ENCODE measurements at regions not wholly inside any gene's neighbourhood (a gene's known extent, or its start where the extent isn't known, plus 50 kb on each side); places are given as distances from the start of the nearest gene placed in this dataset.

DNA sequence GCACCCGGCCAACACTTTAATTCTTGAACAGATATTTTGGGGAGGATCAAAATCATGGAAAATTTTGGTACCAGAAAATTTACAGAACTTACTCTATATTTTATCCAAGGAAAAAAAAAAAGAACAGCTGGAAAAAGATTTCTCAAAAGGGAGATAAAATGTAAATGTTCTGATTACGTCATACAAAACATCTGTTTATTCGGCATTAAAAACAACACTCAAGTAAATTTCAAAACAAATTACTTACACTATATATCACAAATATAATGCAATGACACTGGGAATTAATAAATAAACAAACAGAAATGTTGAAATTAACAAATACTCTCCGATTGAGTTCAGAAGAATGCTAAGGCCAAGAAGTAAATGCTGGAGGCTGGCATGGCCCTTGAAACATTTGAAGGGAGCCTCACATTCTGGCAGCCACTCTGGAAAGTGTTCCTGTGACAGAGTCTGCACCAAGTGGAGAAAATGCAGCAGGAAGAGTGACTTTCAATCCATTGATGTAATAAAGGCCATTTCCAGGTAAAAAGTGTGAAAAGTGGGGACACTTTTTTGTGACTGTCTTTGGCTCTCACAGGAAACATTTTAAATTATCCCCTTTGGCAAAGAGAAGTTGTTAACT lies 486.0 kb upstream of the CTSO start:
- H3K27me3 ChIP-seq (ENCODE audit: control insufficient read depth, insufficient read depth, low read length) = no peaks in the 10 kb centered on the region
- H3K4me3 ChIP-seq (ENCODE audit: low read length) = no peak overlapping the region
- no peak overlapping the region for H3K9ac ChIP-seq (ENCODE audit: low read depth, low read length)
- H3K4me1 ChIP-seq (ENCODE audit: control insufficient read depth, insufficient read depth, low read length) = no peaks in the 10 kb centered on the region
- H3K36me3 ChIP-seq (ENCODE audit: insufficient read depth, low read length) = no peaks in the 10 kb centered on the region
- no peaks in the 10 kb centered on the region for H3K9me3 ChIP-seq (replicated peaks; ENCODE audit: low read length)
- H3K4me2 ChIP-seq (ENCODE audit: low read length) = no peak overlapping the region

DNA sequence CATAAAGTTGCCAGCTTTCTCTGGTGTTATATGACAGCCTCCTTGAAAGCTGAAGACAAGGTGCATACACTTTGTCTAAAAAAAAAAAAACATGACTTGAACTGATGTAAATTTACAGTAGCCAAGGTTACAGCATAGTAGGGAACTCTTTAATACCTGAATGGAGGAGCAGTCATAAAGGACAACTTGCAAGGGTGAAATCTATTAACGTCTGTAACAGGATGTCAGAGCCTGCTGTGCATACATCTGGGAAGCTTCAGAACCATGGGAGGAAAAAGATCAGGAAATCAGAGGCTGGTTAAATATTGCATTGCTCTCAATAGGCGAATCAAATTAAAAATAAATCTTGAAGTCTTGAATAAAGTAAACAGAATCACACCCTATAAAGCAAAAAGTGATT lies 484.0 kb upstream of the CTSO start:
- no peaks in the 10 kb centered on the region for H3K36me3 ChIP-seq (ENCODE audit: insufficient read depth, low read length)
- H3K9me3 ChIP-seq (replicated peaks; ENCODE audit: low read length) = no peaks in the 10 kb centered on the region
- no peak overlapping the region for H3K4me2 ChIP-seq (ENCODE audit: low read length)
- no peak overlapping the region for H3K9ac ChIP-seq (ENCODE audit: low read depth, low read length)
- H3K27me3 ChIP-seq (ENCODE audit: control insufficient read depth, insufficient read depth, low read length) = no peaks in the 10 kb centered on the region
- no peak overlapping the region for H3K4me3 ChIP-seq (ENCODE audit: low read length)
- H3K4me1 ChIP-seq (ENCODE audit: control insufficient read depth, insufficient read depth, low read length) = no peaks in the 10 kb centered on the region

DNA sequence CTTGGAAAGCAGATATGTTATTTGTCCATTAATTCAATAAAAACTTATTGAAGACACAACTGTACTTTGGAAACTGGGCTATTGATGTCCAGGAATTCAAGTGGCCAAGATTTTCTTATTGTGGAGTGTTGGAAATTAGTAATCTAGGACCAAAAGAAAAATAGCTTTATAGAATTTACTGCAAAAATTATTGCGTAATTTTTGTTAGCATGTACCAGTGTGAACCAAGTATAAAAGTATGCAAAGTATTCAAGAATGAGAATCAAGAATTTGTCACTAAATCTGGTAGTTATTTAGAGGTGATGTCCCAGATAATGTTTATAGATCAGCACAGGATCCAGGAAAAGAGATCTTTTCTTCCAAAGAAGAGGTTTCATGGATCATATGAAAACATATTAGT lies 468.9 kb upstream of the CTSO start:
- no peaks in the 10 kb centered on the region for H3K27me3 ChIP-seq (ENCODE audit: control insufficient read depth, insufficient read depth, low read length)
- H3K4me3 ChIP-seq (ENCODE audit: low read length) = no peak overlapping the region
- peaks cover 47% of the 10 kb centered on the region for H3K4me1 ChIP-seq (ENCODE audit: control insufficient read depth, insufficient read depth, low read length)
- H3K4me2 ChIP-seq (ENCODE audit: low read length) = peak overlapping the region; percentile 33
- no peak overlapping the region for H3K9ac ChIP-seq (ENCODE audit: low read depth, low read length)
- no peaks in the 10 kb centered on the region for H3K9me3 ChIP-seq (replicated peaks; ENCODE audit: low read length)
- H3K36me3 ChIP-seq (ENCODE audit: insufficient read depth, low read length) = no peaks in the 10 kb centered on the region

DNA sequence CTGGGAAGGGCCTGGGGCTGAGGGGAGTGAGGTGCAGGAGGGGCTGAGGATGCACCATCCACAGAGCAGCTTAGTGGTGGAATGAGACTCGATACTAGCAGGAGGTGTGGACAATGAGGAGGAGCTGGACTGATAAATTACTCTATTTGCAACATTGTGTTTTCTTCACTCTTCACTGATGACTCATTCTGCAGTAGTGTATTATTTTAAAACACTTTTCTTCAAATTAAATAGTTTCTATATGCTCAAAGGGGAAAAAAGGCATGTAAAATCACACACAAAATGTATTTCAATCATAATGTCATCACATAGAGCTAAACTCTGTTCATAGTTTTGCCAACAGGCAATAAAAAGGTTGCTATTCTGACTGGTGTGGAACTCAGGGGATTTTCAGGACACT lies 467.0 kb upstream of the CTSO start:
- Histone ChIP-seq H3K27me3 (ENCODE audit: control insufficient read depth, insufficient read depth, low read length) (no peaks in the 10 kb centered on the region), H3K9me3 (replicated peaks; ENCODE audit: low read length) (no peaks in the 10 kb centered on the region), H3K36me3 (ENCODE audit: insufficient read depth, low read length) (no peaks in the 10 kb centered on the region), H3K4me2 (ENCODE audit: low read length) (no peak overlapping the region), H3K9ac (ENCODE audit: low read depth, low read length) (no peak overlapping the region), H3K4me1 (ENCODE audit: control insufficient read depth, insufficient read depth, low read length) (peaks cover 47% of the 10 kb centered on the region), H3K4me3 (ENCODE audit: low read length) (no peak overlapping the region)

DNA sequence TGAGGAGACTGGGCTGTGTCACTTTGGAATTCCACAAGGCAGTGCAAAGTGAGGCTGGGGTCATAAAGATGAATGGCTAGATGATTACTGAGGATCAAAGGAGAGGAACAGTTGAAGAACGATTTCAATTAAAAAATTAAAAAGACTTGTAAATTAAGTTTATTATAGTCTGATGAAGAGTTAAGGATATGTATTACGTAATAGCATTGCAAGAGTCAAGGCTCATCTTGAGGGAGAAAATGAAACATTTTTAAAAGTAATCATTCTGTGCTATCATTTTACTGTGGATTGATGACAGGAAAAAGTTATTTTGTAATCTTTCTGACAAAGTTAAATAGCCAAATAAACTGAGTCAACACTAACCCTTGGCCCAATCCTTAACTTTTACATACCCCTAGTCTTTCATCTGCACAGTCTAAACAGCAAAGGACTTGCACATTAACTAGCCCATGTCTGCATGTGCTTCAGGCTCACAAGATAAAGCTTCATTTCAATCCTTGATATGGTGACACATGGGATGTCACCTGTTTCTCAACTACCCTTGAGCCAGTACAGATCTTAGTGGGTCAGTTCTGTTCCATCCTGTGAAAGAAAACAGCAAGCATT lies 465.5 kb upstream of the CTSO start:
- Histone ChIP-seq H3K27me3 (ENCODE audit: control insufficient read depth, insufficient read depth, low read length) (no peaks in the 10 kb centered on the region), H3K9me3 (replicated peaks; ENCODE audit: low read length) (no peaks in the 10 kb centered on the region), H3K9ac (ENCODE audit: low read depth, low read length) (no peak overlapping the region), H3K4me2 (ENCODE audit: low read length) (no peak overlapping the region), H3K4me1 (ENCODE audit: control insufficient read depth, insufficient read depth, low read length) (peaks cover 35% of the 10 kb centered on the region), H3K4me3 (ENCODE audit: low read length) (no peak overlapping the region), H3K36me3 (ENCODE audit: insufficient read depth, low read length) (no peaks in the 10 kb centered on the region)

DNA sequence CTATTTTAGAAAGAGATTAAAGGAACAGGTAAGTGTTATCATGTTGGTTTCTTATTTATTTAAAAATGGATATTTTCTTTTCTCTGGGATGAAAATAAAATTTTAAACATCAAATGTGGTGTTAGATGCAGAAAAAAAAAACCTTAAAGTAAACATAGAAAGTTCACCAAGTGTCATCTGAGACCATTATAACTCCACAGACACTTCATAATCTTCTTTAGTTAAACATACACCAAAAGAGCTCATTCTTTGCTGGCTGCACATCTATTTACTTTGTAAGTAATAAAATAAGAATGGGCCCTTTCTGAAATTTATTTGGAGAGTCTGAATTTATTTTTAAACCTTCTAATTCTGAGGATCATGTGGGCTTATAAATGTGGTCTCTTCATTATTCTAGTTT lies 460.7 kb upstream of the CTSO start:
- H3K9ac ChIP-seq (ENCODE audit: low read depth, low read length) = no peak overlapping the region
- no peak overlapping the region for H3K4me2 ChIP-seq (ENCODE audit: low read length)
- no peak overlapping the region for H3K4me3 ChIP-seq (ENCODE audit: low read length)
- no peaks in the 10 kb centered on the region for H3K36me3 ChIP-seq (ENCODE audit: insufficient read depth, low read length)
- H3K4me1 ChIP-seq (ENCODE audit: control insufficient read depth, insufficient read depth, low read length) = peaks cover 7% of the 10 kb centered on the region
- H3K27me3 ChIP-seq (ENCODE audit: control insufficient read depth, insufficient read depth, low read length) = no peaks in the 10 kb centered on the region
- H3K9me3 ChIP-seq (replicated peaks; ENCODE audit: low read length) = no peaks in the 10 kb centered on the region

DNA sequence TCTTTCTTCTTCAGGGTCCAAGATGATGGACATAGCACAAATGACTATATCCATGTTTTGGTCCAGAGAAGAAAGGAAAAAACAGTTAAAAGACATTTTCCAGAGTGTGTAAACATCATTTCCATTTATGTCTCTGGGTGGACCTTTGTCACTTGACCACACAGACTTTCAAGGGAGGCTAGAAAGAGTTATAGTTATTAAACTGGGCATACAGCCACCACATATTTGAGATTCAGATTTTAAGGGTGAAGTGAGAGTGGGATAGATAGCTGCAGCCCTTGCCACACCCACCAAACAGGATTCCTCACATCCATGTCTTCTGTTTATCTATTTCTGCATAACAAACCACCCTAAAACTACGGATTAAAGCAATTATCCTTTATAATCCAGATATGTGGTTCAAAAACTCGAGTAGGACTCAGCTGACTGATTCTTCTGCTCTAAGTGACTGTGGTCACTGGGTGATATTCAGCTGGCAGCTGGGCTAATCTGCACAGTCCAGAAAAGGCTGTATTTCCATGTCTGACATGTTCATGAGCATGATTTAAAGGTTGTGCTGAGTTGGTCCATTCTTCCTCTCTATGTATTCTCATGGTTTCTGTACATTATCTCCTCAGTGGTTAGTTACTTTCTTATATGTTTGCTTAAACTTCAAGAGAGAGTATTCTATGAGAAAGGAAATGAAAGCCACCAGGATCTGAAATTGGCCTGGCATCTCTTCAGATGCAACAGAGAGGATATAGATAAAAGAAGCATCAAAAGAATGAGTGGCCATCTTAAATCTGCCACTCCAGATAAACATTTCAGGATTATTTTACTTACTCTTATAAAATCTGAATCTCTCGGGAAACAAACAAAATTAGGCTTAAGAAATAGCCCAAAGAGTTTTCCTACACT lies 459.8 kb upstream of the CTSO start:
- Histone ChIP-seq H3K4me3 (ENCODE audit: low read length) (no peak overlapping the region), H3K9ac (ENCODE audit: low read depth, low read length) (no peak overlapping the region), H3K36me3 (ENCODE audit: insufficient read depth, low read length) (no peaks in the 10 kb centered on the region), H3K4me1 (ENCODE audit: control insufficient read depth, insufficient read depth, low read length) (no peaks in the 10 kb centered on the region), H3K4me2 (ENCODE audit: low read length) (no peak overlapping the region), H3K27me3 (ENCODE audit: control insufficient read depth, insufficient read depth, low read length) (no peaks in the 10 kb centered on the region), H3K9me3 (replicated peaks; ENCODE audit: low read length) (no peaks in the 10 kb centered on the region)

DNA sequence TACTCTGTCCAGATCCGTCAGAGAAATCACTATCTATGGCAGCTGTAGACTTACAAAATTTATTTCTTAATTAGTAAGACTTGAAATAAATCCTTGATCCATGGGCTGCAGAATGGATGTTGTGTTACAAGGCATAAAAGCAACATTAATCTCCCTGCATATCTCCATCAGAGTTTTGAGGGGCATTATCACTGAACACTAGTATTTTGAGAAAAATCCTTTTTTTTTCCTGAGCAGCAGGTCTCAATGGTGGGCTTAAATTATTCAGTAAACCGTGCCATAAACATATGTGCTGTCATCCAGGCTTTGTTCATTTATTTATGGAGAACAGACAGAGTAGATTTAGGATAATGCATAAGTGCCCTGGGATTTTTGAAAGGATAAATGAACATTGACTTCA lies 457.9 kb upstream of the CTSO start:
- no peaks in the 10 kb centered on the region for H3K4me1 ChIP-seq (ENCODE audit: control insufficient read depth, insufficient read depth, low read length)
- H3K9ac ChIP-seq (ENCODE audit: low read depth, low read length) = no peak overlapping the region
- no peaks in the 10 kb centered on the region for H3K9me3 ChIP-seq (replicated peaks; ENCODE audit: low read length)
- H3K4me3 ChIP-seq (ENCODE audit: low read length) = no peak overlapping the region
- H3K36me3 ChIP-seq (ENCODE audit: insufficient read depth, low read length) = no peaks in the 10 kb centered on the region
- no peak overlapping the region for H3K4me2 ChIP-seq (ENCODE audit: low read length)
- H3K27me3 ChIP-seq (ENCODE audit: control insufficient read depth, insufficient read depth, low read length) = no peaks in the 10 kb centered on the region

DNA sequence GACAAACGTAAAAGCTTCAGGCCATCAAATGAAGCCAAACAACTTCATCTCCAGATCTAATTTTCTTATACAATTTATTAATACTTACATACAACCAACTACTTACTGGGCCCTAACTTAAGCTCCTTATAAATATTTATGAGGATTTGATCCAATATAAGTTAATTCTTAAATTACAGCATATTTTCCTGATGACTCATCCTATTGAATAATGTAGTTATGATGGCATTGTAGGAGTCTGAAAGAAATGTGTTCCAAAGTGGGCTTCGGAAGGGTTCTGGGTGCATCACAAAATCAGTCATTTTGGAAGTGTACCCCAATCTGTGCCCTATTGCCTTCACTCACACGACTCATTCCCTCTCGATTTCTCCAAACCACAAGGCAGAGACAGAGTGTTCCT lies 455.1 kb upstream of the CTSO start:
- Histone ChIP-seq H3K4me2 (ENCODE audit: low read length) (no peak overlapping the region), H3K36me3 (ENCODE audit: insufficient read depth, low read length) (no peaks in the 10 kb centered on the region), H3K4me3 (ENCODE audit: low read length) (no peak overlapping the region)

DNA sequence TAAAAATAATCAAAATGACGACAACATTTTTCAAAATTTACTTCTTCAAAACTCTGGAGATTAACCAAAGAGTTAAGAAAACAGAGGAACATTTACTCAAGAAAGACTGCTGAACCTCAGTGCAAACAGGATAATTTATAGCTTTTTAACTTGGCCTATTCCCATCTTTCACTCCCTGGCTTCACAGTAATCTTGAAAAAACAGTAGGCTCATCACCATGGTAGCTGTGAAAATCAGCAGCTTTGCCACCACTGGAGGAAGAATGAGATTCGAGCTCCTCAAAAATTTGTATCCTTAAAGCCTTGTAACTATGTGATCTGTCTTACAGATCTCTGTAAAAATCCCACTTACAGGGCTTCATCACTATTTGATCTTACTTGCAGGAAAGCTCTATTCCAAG lies 447.7 kb upstream of the CTSO start:
- H3K4me3 ChIP-seq (ENCODE audit: low read length) = no peak overlapping the region
- no peaks in the 10 kb centered on the region for H3K36me3 ChIP-seq (ENCODE audit: insufficient read depth, low read length)
- H3K27me3 ChIP-seq (ENCODE audit: control insufficient read depth, insufficient read depth, low read length) = no peaks in the 10 kb centered on the region
- no peaks in the 10 kb centered on the region for H3K4me1 ChIP-seq (ENCODE audit: control insufficient read depth, insufficient read depth, low read length)
- H3K4me2 ChIP-seq (ENCODE audit: low read length) = no peak overlapping the region
- H3K9ac ChIP-seq (ENCODE audit: low read depth, low read length) = no peak overlapping the region
- no peaks in the 10 kb centered on the region for H3K9me3 ChIP-seq (replicated peaks; ENCODE audit: low read length)

More for the DNA sequence above, 455.1 kb upstream of the CTSO start:
- H3K9me3 ChIP-seq (replicated peaks; ENCODE audit: low read length) = no peaks in the 10 kb centered on the region
- H3K9ac ChIP-seq (ENCODE audit: low read depth, low read length) = no peak overlapping the region
- no peaks in the 10 kb centered on the region for H3K4me1 ChIP-seq (ENCODE audit: control insufficient read depth, insufficient read depth, low read length)
- H3K27me3 ChIP-seq (ENCODE audit: control insufficient read depth, insufficient read depth, low read length) = no peaks in the 10 kb centered on the region

DNA sequence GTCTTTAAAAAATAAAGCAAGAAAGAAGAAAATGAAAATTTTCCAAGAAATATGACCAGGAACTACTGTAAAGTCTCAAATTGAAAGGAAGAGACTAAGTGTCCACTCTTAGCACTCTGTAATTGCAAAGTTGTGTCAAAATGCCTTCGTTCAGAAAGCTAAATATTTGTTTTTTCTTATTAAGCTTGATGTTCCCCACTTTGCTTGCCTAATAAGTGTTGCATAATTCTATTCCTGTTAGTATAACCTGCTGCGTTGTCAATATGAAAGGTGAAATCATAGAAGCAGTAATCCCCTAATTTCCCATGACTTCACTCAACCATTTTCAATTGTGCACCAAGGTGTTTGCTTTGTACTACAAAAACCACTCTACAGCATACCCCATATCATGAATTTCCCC lies 442.9 kb upstream of the CTSO start:
- H3K4me2 ChIP-seq (ENCODE audit: low read length) = no peak overlapping the region
- H3K4me1 ChIP-seq (ENCODE audit: control insufficient read depth, insufficient read depth, low read length) = no peaks in the 10 kb centered on the region
- H3K4me3 ChIP-seq (ENCODE audit: low read length) = no peak overlapping the region
- H3K9me3 ChIP-seq (replicated peaks; ENCODE audit: low read length) = no peaks in the 10 kb centered on the region
- H3K27me3 ChIP-seq (ENCODE audit: control insufficient read depth, insufficient read depth, low read length) = no peaks in the 10 kb centered on the region
- no peak overlapping the region for H3K9ac ChIP-seq (ENCODE audit: low read depth, low read length)
- no peaks in the 10 kb centered on the region for H3K36me3 ChIP-seq (ENCODE audit: insufficient read depth, low read length)

DNA sequence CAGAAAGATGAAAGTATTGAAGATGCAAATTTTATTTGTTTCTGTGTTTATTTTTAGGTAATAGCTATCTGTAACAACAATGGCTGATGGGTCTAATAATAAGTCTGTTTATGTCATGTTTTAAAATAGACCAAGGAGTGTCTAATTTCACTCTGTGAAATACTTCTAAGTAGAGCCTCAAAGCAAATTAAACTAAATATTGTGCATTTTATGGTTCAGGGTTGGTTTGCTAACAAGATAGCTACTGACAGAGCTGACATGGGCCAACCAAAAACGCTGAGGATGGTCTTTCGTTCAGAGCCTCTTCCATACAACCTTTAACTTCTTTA lies 437.6 kb upstream of the CTSO start:
- no peak overlapping the region for H3K4me3 ChIP-seq (ENCODE audit: low read length)
- H3K36me3 ChIP-seq (ENCODE audit: insufficient read depth, low read length) = no peaks in the 10 kb centered on the region
- H3K9me3 ChIP-seq (replicated peaks; ENCODE audit: low read length) = no peaks in the 10 kb centered on the region
- H3K4me2 ChIP-seq (ENCODE audit: low read length) = peak overlapping the region; percentile 13
- H3K4me1 ChIP-seq (ENCODE audit: control insufficient read depth, insufficient read depth, low read length) = peaks cover 17% of the 10 kb centered on the region
- H3K27me3 ChIP-seq (ENCODE audit: control insufficient read depth, insufficient read depth, low read length) = no peaks in the 10 kb centered on the region
- no peak overlapping the region for H3K9ac ChIP-seq (ENCODE audit: low read depth, low read length)
